ENCODE measurements at regions not wholly inside any gene's neighbourhood (a gene's known extent, or its start where the extent isn't known, plus 50 kb on each side); places are given as distances from the start of the nearest gene placed in this dataset.

DNA sequence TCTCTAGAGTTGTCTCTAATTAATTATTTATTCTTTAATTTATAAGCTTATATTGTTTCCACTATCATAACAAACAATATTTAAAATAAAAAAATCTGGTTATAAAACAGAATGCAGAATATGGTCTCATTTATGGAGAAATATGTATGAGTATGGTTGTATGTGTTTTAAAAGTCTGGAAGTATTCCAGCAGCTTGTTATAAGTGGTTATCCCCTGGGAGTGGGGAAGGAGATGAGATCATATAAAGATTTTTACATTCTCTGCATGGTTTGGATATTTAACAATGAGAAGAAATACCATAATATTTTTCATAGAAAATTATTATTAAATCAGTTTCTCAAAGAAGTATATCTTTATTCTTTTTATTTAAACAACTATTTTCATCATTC is 135.4 kb upstream of the MB21D2 start:
- TF ChIP-seq, protein P1, sequence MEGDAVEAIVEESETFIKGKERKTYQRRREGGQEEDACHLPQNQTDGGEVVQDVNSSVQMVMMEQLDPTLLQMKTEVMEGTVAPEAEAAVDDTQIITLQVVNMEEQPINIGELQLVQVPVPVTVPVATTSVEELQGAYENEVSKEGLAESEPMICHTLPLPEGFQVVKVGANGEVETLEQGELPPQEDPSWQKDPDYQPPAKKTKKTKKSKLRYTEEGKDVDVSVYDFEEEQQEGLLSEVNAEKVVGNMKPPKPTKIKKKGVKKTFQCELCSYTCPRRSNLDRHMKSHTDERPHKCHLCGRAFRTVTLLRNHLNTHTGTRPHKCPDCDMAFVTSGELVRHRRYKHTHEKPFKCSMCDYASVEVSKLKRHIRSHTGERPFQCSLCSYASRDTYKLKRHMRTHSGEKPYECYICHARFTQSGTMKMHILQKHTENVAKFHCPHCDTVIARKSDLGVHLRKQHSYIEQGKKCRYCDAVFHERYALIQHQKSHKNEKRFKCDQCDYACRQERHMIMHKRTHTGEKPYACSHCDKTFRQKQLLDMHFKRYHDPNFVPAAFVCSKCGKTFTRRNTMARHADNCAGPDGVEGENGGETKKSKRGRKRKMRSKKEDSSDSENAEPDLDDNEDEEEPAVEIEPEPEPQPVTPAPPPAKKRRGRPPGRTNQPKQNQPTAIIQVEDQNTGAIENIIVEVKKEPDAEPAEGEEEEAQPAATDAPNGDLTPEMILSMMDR (IDR thresholded peaks at IDR 0.05; ENCODE audit: low read depth, low read length, poor library complexity, severe bottlenecking), result no peak
- no peak for TF ChIP-seq EZH2phosphoT487 (IDR thresholded peaks at IDR 0.05; ENCODE audit: borderline replicate concordance, low read length)
